Stimulated activated CD4-positive, alpha-beta T cell treated with anti-CD3 and anti-CD28 coated beads, Interleukin-15, amount 100 ng/mL, for 1 hour (primary cell): ENCODE measurements at regions not wholly inside any gene's neighbourhood (a gene's known extent, or its start where the extent isn't known, plus 50 kb on each side); places are given as distances from the start of the nearest gene placed in this dataset.

Experiments used
- DNase-seq, 2 donors: peaks; one replicate each; pipeline ENCODE4 v3.0.0-alpha.2; 2020; ENCODE audit warnings: low read depth in 1 of 2, low spot score in 1 of 2

DNA sequence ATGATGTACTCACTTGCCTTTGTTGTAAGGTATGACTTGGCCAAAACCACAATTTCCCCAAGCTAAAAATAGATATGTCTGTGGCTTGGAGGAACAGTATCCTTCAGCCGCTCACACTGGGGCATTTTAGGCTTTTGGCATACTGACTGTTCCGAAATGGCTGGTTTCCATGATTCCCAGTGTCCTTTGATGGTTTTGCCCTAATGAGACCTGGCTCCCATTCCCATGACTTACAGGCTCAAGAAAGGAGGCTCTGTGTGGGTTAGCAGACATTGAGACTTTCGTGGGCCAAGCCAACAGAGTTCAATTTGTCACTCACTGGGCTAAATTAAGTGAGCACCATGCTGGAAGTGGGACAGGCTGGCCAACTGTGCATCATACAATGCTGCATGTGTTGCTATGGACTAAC lies 150.6 kb downstream of the CEP135 start:
- DNase-seq = no peak

DNA sequence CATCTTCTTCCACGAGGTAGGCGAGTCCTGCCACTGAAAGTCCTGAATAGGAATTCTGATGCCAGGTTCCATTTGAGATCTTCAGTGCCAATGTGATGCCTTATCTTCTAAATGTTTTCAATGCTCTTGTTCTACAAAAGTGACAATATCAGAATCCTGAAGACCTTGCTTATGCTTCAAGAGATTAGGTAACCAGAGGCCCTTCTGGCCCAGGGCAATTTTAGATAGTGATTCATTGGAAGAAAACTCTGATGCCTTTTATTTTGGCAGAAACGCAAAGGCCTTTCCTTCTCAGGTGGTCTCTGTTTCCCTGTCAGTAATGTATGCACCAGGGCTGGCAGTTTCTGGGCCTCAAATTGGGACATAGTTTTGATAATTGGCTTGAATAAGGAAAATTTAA lies 144.8 kb downstream of the CEP135 start:
- no peak for DNase-seq

DNA sequence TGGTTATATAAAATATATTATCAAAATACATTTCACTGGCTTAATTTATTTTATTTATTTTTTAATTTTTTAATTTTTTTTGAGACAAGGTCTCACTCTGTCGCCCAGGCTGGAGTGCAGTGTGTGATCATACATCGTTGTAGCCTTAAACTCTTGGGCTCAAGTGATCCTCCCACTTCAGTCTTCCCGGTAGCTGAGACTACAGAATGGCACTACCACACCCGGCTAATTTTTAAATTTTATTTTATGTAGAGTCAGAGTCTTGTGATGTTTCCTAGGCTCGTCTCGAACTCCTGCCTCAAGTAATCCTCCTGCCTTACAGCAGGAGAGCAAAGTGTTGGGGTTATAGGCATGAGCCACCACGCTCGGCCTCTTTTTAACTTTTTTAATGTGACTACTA lies 143.8 kb downstream of the CEP135 start:
- DNase-seq = no peak

DNA sequence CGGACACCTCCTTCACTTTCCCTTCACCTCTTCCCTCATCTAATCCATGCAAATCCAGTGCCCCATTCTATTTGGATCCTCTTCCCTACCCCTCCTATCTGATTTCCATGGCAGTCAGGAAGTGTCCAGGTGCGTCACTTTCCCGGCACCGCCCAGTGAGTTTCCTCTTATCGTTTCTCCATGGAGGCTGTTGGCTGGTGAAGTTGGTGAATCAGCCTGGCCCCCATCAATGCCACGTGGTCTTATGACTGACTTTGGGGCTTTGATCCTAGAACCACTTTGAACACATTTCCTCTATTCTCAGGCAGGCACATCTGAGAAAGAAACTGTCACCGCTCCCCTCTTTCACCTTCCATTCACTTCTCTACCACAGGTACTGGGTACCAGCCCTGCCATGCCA lies 137.8 kb downstream of the CEP135 start:
- no peak for DNase-seq

DNA sequence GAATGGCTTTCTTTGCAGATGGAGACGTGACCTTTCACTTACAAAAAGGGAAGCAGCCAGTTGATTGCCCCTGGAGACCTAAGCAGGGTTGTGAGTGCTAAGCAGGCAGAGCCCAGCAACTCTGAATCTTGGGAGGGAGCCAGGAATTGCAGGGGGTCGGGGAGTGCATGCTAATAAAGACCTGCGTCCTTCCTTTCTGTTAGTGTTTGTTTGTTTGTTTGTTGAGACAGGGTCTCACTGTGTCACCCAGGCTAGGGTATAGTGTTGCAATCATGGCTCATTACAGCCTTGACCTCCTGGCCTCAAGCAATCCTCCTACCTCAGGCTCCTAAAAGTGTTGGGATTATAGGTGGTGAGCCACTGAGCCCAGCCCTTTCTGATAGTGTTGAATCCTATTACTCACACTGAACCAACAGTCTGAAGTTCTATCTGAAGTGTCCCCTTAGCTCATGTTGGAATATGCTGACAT lies 137.4 kb downstream of the CEP135 start:
- no peak for DNase-seq

DNA sequence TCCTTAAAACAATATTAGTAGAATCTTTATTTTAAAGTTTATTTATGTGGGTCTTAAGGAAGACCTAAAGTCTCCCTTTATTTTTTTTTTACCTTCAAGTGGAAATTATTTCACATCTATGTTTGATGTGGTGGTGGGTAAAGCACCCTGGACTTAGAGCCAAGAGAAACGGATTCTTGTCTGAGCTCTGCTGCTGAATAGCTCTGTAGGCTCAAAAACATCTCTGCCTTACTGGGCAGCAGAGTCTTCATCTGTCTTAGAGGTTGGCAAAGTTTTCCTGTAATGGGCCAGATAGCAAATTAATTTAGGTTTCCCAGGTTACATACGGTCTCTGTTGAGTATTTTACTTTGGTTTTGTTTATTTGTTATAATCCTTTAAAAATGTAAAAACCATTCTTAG lies 136.5 kb downstream of the CEP135 start:
- DNase-seq = no peak

DNA sequence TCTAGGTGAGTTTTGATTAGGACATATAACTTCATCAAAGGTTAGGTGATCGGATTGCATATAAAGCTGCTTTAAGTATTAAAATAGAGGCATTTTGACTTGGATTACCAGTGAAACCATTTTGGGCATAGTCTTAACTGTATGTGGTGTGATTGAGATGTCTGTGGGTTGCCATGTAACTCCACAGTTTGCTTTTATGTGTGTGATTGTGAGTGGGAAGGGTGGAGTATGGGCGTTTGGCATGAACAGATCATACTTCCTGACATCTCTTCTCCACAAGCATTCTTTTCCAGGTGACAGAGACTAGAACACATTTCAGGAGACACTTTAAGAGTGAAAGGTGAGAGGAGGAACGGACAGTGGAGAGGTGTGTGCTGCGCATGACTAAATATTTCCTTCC lies 136.1 kb downstream of the CEP135 start:
- no peak for DNase-seq
